NCI-H510A treated with DMSO at 0.1 percent for 48 hours (cell line): ENCODE measurements at regions not wholly inside any gene's neighbourhood (a gene's known extent, or its start where the extent isn't known, plus 50 kb on each side); places are given as distances from the start of the nearest gene placed in this dataset.

ENCODE experiments used
- DNase-seq: peaks from one replicate; lab custom pipeline; 2025; lab: John Stamatoyannopoulos, UW

DNA sequence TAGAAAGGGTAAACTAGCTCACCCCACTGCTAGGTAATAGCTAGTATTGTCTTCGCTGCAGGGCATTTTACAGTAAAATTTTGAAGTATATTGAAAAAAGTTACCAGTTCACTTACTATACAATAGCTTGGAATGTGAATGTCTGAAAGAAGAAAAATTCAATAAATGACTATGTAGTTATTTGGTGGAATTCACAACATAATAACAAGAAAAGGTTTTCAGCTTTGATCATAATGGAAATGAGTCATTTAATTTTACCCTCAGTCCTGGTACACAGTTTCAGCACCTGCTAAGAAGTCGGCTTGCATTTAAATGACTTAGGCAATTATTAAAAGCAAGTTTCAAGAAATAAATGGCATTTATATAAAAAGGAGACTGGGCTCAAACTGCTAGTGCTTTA is 90.4 kb downstream of the NUP35 start:
- no peak for DNase-seq

DNA sequence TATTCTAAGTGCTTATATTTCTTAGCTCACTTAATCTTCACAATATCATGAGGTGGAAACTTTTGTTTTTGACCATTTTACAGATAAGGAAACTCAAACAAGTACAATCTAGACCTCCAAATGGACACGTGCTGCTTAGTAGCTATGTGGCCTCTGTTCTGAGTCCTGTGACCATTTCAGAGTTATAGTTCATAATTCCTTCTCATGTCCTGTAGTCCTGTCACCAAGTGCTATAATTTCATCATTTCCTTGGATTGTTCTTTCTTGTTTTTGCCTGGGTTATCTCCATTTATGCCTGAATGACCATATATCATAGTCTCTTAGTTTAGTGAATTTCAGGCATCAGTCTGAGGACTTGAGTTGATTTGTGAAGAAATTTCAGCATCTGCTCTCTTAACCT is 91.7 kb downstream of the NUP35 start:
- no peak for DNase-seq

DNA sequence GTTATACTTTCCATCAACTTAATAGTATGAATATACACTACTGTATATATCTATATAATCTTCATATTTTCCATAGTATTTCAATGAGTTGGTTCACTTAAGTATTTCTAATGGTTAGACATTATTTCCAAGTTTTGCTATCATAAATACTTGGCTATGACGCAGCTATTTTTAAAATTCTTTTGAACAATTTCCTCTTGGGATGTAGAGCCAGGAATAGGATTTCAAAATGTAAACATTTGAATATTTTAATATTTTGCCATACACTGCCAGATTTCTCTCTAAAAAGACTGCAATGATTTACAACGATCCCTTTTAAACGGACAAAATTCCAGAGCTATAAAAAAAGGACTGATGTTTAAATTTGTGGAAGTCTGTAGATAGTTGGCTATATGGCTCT is 95.6 kb downstream of the NUP35 start:
- DNase-seq, result no peak

DNA sequence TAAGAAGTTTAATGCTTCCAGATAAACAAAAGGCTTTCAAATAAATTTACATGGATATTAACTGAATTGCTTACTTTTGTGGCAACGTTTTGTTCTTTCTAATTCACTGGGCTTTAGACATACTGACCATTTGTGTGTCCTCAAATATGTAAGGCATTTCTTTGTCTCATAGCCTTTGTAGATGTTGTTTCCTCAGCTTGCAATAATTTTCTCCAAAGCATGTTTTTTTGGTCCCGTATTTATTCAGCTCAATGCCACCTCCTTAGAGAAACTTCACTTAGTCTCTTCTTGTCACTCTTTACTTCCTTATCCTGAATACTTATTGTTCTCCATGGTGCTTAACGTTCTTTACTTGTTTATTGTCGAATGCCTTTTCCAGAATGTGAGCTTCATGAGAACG is 98.5 kb downstream of the NUP35 start:
- DNase-seq, result no peak

GRCh38 chr2:183224948-183225347 is 100.7 kb downstream of the NUP35 start:
- no peak for DNase-seq

DNA sequence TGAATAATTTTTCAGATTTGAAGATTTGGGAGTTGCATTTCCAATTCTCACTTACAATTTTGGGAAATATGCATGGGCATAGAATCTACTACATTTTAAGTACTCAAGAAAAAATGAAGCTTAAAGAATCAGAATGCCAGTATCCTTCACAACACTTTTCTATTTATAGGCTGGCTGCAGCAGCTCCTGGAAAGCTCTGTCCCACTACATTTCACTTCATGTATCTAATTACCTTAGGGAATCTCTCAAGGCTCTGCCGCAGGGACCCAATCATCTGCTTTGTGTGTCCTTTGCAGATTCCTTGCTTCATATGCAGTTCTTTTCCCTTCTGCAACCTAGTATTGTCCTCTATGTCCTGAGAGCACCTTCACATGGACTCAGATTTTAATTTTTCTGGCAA is 102.9 kb downstream of the NUP35 start:
- DNase-seq, result no peak

- DNase-seq, result no peak
These were observed 105.1 kb downstream of the NUP35 start for GRCh38 chr2:183229386-183229785.

DNA sequence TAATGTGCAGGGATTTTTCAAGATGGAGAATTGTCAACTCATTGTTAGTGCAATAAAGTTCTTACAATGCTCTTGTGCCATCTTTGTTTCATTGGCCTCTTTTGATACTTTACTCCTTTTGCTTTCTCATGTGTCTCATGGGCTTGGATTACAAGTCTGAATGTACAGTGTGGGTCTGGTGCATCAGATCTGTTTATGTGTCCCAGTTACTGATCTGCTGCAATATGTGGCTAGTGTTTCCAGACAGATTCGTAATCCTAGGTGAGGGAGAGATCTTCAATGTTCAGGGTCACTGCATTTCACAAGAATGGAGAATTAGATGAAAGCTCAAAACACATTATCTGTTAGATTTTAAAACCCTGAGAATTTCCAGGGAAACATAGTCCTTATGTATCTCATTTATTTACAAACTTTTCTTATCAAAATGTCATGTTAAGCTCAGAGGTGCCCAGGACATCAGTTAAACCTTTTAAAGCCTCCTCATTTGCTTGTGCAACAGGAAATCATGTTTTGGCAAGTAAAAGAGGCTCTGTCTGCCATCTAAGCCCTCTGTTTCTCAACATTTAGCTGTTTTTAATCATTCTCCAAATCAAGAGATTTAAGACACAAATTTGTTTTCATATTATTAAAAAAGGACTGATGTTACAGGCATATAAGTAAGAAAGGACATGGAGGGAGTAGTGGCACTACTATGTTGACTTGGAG is 108.1 kb downstream of the NUP35 start:
- DNase-seq, result no peak

- peak; percentile 96 for DNase-seq
These were observed 118.7 kb downstream of the NUP35 start for GRCh38 chr2:183242937-183243336.

DNA sequence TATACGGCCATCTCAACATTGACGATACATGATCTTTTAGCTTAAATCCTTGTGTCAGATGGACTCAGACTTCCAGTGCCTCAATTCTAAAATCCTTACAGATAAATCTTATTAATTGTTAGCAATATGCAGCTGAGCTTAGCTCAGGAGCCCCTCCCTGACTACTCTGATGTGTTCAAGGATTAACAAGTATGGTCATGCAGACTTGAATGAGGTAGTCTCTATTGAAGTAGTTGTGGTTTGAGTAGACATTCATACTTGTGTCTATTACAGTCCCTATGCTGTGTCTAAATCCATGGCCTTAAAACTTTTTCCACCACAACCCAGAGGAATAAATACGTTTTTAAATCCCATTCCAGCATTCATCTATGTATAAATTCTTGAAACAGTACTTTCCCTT is 119.5 kb downstream of the NUP35 start:
- peak; percentile 81 for DNase-seq

DNA sequence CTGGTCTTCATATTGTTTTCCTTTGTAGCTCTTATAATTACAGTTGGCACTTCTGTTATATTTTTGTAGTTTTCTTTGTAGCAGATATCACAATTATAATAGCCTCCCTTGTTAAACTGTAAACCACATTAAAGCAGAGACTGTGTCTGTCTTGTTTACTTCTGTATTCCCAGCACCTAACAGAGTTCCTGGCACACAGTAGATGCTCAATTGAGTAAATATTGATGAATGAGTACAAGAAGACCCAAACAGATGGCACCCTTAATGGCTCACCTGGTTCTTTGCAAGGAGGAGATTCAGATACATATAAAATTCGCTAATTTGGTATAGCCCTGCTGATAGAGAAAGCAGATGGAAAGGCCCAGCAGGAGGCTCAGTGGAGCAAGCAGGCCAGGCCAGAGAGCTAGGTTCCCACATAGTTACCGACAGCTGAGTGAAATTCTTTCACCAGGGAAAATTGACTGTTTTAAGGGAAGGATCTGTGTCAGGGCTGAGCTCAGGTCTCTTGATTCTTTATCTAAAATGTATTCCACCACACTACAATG is 120.1 kb downstream of the NUP35 start:
- DNase-seq, result peak; percentile 91

GRCh38 chr2:183248866-183249567 is 124.8 kb downstream of the NUP35 start:
- peak; percentile 92 for DNase-seq

GRCh38 chr2:183250061-183250460 is 125.8 kb downstream of the NUP35 start:
- no peak for DNase-seq

DNA sequence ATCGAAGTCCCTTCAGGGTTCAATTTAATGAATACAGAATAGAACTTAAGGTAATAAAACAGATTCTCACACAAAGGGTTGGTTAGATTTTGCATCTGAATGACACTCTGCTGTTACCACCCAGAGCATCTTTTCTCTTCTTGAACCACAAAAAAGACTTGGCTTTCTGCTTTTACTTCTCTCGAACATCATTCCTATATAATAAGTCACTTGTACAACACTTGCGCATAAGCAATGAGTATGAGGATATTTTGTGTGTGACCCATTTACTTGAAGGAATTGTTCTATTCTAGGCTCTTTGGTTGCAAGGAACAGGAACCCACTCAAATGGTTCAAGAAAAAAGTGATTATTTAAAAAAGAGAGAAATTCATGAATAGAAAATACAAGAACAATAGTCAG is 126.2 kb downstream of the NUP35 start:
- no peak for DNase-seq

- no peak for DNase-seq
These were observed 129.3 kb downstream of the NUP35 start for GRCh38 chr2:183253441-183254130.

DNA sequence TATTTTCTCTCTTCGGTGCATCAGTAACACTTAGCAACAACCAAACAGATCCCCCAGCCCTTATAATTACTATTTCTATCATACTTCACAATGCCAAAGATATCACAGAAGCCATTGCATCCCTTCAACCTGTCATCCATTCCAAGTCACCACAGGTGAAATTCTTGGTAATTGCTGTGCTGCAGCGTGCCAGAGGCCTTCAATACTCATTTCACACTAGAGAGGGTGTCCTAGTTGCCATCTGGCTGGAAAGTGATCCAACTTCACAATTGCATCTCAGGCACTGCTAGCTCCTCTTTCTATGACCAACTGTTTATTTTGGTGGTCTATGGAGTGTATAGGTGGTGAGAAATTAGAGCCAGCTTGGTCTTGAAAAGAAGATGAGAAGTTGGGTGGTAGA is 131.2 kb downstream of the NUP35 start:
- no peak for DNase-seq

DNA sequence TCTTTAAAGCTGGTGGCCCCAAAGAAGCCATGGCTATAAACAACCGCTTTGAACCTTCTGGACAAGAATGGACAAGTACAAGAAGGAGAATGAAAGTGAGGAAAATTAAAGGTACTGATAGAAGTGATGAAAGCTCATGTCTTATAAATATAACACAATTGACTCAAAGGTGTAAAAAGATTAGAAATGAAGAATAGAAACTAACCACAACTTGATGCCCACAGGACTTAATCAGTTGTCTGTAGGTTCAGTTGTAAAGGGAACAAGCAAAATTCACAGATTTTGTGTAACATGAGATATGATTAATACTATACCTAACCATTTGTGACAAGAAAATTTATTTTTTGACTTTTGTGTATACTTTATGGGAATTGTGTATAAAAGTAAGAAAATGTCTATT is 135.7 kb downstream of the NUP35 start:
- no peak for DNase-seq

GRCh38 chr2:183260527-183260926 is 136.3 kb downstream of the NUP35 start:
- DNase-seq, result no peak

DNA sequence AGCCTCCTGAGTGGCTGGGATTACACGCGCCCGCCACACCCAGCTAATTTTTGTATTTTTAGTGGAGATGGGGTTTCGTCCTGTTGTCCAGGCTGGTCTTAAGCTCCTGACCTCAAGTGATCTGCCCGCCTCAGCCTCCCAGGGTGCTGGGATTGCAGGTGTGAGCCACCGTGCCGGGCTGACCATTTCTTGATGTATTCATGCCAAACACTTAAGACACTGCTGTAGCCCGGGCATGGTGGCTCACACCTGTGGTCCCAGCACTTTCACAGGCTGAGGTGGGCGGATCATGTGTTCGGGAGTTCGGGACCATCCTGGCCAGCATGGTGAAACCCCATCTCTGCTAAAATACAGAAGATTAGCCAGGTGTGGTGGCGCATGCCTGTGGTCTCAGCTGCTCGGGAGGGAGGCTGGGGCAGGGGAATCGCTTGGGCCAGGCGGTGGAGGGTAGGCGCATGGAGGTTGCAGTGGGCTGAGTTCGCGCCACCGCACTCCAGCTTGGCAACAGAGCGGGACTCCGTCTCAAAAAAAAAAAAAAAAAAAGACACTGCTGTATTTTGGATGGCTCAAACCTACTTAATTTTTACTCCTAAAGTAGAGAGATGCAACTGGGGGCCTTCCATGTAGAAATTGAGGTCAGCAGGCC is 140.8 kb downstream of the NUP35 start:
- no peak for DNase-seq

- no peak for DNase-seq
These were observed 143.0 kb downstream of the NUP35 start for GRCh38 chr2:183267148-183267827.

DNA sequence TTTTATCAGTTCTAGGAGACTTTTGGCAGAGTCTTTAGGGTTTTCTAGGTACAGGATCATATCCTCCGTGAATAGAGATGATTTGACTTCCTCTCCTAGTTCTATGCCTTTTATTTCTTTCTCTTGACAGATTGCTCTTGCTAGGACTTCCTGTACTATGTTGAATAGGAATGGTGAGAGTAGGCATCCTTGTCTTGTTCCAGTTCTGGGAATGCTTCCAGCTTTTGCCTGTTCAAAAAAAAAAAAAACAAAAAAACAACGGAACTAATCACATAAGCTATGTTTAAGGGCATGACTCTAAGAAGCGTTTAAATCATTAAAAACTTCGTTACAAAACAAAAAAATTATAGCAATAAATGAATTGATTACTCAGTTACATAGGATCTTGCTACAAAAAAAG is 145.7 kb downstream of the NUP35 start:
- DNase-seq, result no peak

DNA sequence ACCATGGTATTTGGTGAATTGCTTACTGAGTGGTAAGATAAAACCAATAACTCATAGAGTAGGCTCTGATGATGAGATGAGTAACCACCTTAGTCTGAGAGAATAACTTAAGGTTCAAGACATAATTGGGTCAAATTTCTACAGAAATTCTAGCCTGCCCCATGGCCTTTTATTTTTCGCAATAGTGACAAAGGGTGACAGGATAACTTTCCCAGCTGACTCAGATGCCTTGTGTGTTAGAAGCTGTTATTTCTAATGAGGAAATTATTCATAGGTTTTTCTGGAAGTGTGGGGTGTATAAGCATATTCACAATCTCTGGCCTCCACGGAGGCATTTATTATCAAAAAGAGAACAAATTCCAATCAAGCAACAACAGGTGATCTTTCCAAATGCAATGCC is 159.0 kb downstream of the NUP35 start:
- no peak for DNase-seq
